HT-29 (cell line): ENCODE measurements at regions not wholly inside any gene's neighbourhood (a gene's known extent, or its start where the extent isn't known, plus 50 kb on each side); places are given as distances from the start of the nearest gene placed in this dataset.

ENCODE experiments used
- DNase-seq: peaks from one replicate; pipeline ENCODE4 v3.0.0-alpha.2; 2015; ENCODE audit warnings: low spot score

DNA sequence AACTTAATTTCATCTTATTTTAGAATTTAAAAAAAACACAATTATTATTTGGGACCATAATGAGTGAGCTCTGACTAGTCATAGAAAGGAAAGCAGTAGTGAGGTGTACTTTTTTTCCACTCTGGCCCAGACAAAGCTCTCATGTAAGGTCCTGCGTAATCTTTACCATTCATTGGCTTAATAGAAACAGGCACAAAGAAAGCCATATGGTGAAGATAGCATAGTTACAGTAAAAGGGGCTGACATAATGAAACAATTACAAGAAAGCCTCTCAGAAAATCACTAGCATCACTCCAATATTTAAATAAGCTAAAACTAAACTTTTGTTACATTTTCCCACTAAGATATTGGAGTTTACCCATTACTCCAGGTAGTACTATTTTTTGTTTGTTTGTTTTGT is 384.6 kb upstream of the ALCAM start:
- no peak for DNase-seq

GRCh38 chr3:104987859-104988258 is 378.9 kb upstream of the ALCAM start:
- peak; percentile 22 for DNase-seq

DNA sequence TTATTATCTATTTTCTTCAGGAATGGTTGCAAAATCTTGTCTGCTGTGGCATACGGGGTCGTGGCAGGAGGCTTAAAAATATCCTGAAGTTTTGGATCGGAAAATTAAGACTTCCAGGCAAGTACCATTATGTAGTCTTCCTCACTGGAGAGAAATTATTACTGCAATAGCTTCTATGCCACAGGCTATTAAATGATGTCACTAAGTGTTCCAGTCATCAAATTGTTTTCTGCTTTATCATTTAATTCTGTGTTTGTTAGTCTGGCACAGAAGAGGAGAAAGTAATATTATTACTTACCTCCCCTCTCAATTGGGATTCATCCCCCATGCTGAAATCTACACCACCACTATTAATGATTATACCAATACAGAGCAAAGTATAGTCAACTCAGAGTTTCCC is 378.2 kb upstream of the ALCAM start:
- no peak for DNase-seq

GRCh38 chr3:104989878-104990277 is 376.8 kb upstream of the ALCAM start:
- DNase-seq = no peak

- no peak for DNase-seq
Observed at GRCh38 chr3:104990758-104991157, 376.0 kb upstream of the ALCAM start.

DNA sequence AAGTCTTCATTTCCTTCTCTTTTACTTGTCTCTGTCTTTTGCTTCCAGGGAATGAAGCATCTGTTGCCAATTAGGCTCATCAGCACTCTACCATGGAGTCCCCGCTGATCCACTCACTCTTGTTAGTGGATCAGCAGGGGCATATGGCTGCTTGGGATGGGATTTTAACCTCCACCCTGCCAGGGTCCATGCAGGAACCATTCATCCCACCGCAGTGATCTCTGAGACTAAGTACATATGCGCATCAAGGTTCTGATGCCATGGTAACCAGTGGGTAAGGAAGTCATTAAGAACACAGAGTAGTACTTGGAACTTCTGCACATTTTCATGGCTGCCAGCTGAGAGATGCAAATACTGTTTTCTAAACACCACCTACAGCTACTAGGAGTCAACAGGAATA is 374.0 kb upstream of the ALCAM start:
- no peak for DNase-seq

DNA sequence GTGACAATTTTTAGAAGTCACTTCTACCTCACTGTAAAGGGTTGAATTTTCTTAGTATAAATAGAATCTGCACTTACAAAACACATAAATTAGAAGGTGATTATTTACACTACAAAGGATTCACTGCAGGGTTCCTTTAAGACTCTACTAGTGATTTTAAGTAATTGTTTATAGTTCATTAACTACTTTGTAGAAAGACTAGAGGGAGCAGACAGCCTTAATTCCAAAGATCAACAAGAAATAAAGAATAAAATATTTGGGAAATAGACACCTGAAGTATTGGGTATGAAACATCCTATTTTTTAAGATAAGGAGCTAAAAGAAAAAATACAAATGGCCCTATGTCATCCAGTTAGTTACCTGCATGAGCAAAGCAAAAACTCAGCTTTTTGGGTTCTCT is 360.5 kb upstream of the ALCAM start:
- DNase-seq = no peak

- no peak for DNase-seq
Observed at GRCh38 chr3:105013657-105014056, 353.1 kb upstream of the ALCAM start.

GRCh38 chr3:105014631-105015030 is 352.1 kb upstream of the ALCAM start:
- no peak for DNase-seq

- no peak for DNase-seq
Observed at GRCh38 chr3:105022813-105023212, 343.9 kb upstream of the ALCAM start.

GRCh38 chr3:105030211-105030610 is 336.5 kb upstream of the ALCAM start:
- DNase-seq = no peak

DNA sequence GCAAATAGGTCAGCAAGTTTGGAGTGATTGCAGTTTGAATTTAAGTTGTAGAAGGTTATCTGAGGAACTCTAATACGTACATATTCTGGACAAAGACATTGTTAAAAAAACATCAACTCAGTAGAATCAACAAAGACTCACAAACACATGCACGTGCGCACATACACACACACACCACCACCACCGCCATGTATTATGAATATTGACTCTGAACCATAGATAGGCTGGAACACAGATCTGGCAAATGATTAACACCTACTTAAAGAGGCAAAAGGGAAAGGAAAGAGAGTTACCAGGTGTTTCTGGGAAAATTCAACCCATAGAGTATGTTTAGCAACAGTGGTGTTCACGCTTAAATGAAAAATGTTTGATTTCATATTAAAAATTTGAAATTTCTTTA is 334.2 kb upstream of the ALCAM start:
- DNase-seq = no peak

GRCh38 chr3:105033081-105033480 is 333.6 kb upstream of the ALCAM start:
- no peak for DNase-seq

- no peak for DNase-seq
Observed at GRCh38 chr3:105039004-105039403, 327.7 kb upstream of the ALCAM start.

DNA sequence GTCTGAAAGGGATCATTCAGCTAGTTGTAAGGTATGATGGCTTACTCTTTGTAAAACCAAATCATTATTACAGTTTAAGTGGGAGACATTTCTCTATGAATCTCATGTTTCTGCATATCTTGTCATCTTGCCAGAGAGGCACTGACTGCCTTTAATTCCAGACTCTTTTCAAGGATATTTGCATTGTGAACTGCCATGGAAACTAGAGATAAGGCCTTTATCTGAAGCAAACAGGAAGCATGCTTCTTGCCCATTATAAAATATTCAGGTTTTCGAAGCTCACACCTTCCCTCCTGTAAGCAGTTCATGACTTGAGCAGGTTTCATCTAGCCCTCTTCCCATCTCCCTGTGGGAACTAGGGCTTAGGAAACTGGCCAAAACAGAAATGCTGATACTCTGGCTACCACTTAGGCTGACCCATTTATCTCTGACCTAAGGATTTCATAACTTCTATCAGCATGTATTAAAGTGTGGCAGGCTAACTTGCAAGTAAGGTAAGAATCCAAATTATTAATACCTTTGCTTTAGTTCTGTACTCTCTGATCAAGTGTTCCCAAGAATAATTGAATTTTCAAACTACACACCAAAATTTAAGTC is 326.6 kb upstream of the ALCAM start:
- no peak for DNase-seq

GRCh38 chr3:105042586-105042985 is 324.1 kb upstream of the ALCAM start:
- no peak for DNase-seq

- DNase-seq = no peak
Observed at GRCh38 chr3:105051111-105051510, 315.6 kb upstream of the ALCAM start.

DNA sequence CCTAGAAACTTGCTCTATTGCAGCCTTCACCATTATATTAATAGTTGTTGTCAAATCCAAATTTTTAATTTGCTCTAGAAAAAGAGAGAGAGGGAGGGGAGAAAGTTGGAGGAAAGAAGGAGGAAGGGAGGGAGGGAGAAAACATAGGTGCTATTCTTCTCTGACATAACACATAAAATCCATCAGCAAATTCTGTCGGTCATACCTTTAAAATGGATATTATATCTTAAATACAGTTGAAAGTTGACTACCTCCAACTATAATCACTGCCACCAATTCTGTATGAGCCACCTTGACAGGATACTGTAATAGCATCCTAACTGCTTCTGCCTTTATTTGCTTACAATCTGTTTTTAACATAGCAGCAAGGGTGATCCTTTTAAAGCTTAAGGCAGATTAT is 314.7 kb upstream of the ALCAM start:
- no peak for DNase-seq

DNA sequence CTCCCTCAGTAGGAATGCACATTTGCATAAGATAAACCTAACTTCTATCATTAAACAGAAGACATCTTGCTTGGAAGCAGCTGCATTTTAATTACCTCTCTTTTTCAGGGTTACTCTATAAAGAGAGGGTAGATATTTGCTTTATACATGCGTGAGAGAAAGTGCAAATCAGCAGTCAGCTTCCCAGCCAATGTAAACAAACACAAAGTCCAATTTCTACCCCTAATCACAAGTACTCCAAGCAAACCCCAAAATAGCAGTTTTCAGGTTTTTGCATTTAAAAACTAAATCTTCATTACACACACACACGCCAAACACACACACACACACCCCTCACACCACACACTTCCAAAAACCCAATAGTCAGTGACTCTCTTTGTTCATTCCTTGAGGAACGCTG is 303.9 kb upstream of the ALCAM start:
- peak; percentile 18 for DNase-seq

DNA sequence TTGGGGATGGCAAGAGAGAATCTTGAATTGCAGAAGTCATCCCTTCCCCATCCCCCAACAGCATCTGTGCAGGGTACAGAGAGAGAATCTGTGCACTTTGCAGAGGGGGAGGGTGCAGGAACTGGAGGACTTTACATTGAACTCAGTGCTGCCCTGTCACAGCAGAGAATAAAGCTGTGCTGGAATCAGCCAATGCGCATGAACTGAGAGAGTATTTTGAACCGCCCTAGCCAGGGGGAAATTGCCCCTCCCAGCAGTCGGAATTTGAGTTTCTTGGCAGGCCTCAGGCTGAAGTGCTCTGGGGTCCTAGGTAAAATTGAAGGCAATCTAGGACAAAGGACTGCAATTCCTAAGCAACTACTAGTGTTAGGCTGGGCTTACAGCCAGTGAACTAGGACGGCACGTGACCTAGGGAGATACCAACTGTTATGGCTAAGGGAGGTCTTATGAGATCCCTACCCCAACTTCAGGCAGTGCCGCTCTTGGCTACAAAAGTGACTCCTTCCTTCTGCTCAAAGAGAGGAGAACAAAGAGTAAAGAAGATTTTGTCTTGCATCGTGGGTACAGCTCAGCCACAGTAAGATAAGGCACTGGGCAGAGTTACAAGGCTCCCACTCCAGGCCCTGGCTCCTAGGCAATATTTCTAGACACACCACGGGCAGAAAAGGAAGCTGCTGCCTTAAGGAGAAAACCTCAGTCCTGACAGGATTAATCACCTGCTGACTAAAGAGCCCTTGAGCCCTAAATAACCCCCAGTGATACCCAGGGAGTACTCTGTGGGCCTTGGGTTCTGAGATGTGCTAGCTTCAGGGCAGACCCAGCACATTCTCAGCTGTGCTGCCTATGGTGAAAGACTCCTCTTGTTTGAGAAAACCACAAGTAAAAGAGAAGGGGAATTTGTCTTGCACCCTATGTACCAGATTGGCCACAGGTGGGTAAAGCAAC is 300.5 kb upstream of the ALCAM start:
- DNase-seq = no peak

DNA sequence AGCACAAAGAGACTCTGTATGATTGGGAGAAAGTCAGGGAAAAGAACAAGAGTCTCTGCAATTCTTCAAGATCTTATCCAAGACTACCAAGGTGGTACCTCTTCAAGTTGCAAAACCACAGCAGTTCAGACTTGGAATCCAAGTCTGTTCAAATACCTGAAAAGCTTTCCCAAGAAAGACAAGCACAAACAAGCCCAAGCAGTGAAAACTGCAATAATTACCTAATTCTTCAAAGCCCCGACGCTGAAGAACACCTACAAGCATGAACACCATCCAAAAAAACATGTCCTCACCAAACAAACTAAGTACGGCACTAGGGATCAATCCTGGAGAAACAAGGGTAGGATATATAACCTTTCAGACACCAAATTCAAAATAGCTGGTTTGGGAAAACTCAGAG is 299.3 kb upstream of the ALCAM start:
- DNase-seq = no peak

- DNase-seq = no peak
Observed at GRCh38 chr3:105077060-105077822, 289.5 kb upstream of the ALCAM start.

GRCh38 chr3:105083945-105084344 is 282.8 kb upstream of the ALCAM start:
- DNase-seq = no peak
